Keratinocyte (primary cell): ENCODE measurements at regions not wholly inside any gene's neighbourhood (a gene's known extent, or its start where the extent isn't known, plus 50 kb on each side); places are given as distances from the start of the nearest gene placed in this dataset.

Experiments used
- DNase-seq: peaks from one replicate; pipeline ENCODE4 v3.0.0-alpha.2; 2011; ENCODE audit warnings: low read depth, missing footprints, low spot score
- FAIRE-seq: peaks from 2 replicates; lab custom pipeline; 2011; peaks lifted over from hg19 to GRCh38; lab: Jason Lieb, UNC
- H2AFZ ChIP-seq: 2 replicates; pipeline ENCODE4 v1.6.0; 2012; ENCODE audit warnings: low read length, control low read depth, inconsistent platforms; ENCODE audit not compliant: control insufficient read depth
- H3K27ac ChIP-seq: 2 replicates; pipeline ENCODE4 v1.5.1; 2011; ENCODE audit warnings: low read length; ENCODE audit not compliant: control insufficient read depth, insufficient read depth
- H3K27me3 ChIP-seq: 3 replicates; pipeline ENCODE4 v1.6.0; 2011; ENCODE audit warnings: low read length; ENCODE audit not compliant: control insufficient read depth, insufficient read depth; ENCODE audit errors: extremely low read depth
- H3K36me3 ChIP-seq, 2 experiments: 2 replicates in 1 of 2; 3 replicates in 1 of 2; pipeline ENCODE4 v1.5.1; 2011; ENCODE audit warnings: low read length in 2 of 2, mild to moderate bottlenecking in 1 of 2; ENCODE audit not compliant: control insufficient read depth in 2 of 2, insufficient read depth in 2 of 2; ENCODE audit errors: extremely low read depth in 1 of 2
- H3K4me1 ChIP-seq: 3 replicates; pipeline ENCODE4 v1.5.1; 2011; ENCODE audit warnings: low read length; ENCODE audit not compliant: control insufficient read depth, insufficient read depth; ENCODE audit errors: extremely low read depth
- H3K4me2 ChIP-seq: 3 replicates; pipeline ENCODE4 v1.6.0; 2011; ENCODE audit warnings: low read depth, low read length; ENCODE audit not compliant: control insufficient read depth, insufficient read depth; ENCODE audit errors: extremely low read depth
- H3K4me3 ChIP-seq, 3 experiments: fragments of 200-600 bp in 1 of 3; sonication (generic) in 1 of 3; 2 replicates in 2 of 3; 3 replicates in 1 of 3; pipeline ENCODE4 v1.5.1; 2011 to 2016; ENCODE audit warnings: low read length in 3 of 3, mild to moderate bottlenecking in 3 of 3, control low read depth in 2 of 3, inconsistent platforms in 1 of 3, low read depth in 1 of 3, mixed read lengths in 1 of 3, mixed run types in 1 of 3, moderate library complexity in 1 of 3; ENCODE audit not compliant: control insufficient read depth in 2 of 3, insufficient read depth in 2 of 3; ENCODE audit errors: extremely low read depth in 1 of 3
- H3K79me2 ChIP-seq: 2 replicates; pipeline ENCODE4 v1.6.0; 2012; ENCODE audit warnings: low read length; ENCODE audit not compliant: control insufficient read depth, insufficient read depth
- H3K9ac ChIP-seq: 3 replicates; pipeline ENCODE4 v1.6.0; 2011; ENCODE audit warnings: low read length; ENCODE audit not compliant: control insufficient read depth, insufficient read depth; ENCODE audit errors: extremely low read depth
- H3K9me1 ChIP-seq: 3 replicates; pipeline ENCODE4 v1.6.0; 2011; ENCODE audit warnings: low read length; ENCODE audit not compliant: control insufficient read depth, insufficient read depth; ENCODE audit errors: extremely low read depth
- H3K9me3 ChIP-seq: 2 replicates; pipeline ENCODE4 v1.5.1; 2012; ENCODE audit warnings: low read depth, low read length; ENCODE audit not compliant: control insufficient read depth
- H4K20me1 ChIP-seq: 3 replicates; pipeline ENCODE4 v1.6.0; 2011; ENCODE audit warnings: low read length; ENCODE audit not compliant: control insufficient read depth, insufficient read depth; ENCODE audit errors: extremely low read depth
- EZH2 ChIP-seq: IDR thresholded peaks from one replicate; pipeline ENCODE4 v1.6.1; 2012; ENCODE audit warnings: inconsistent platforms, mild to moderate bottlenecking, low read length, moderate library complexity
- dilution Hi-C: fragments of 300-500 bp; cut with MboI; formaldehyde crosslinking; loops from one replicate; pipeline ENCODE4 v1.7.0; 2020; ENCODE audit warnings: low sequenced_read_pairs; ENCODE audit not compliant: extremely low pct_ligation_motif_present
- TF ChIP-seq, protein P1 (sequence below), 3 experiments: IDR thresholded peaks in 1 of 3; conservative IDR thresholded peaks in 1 of 3; optimal IDR thresholded peaks in 1 of 3; 2 replicates in 2 of 3; 3 replicates in 1 of 3; pipeline versions ENCODE3 to v1.5.1; 2011; ENCODE audit warnings: low read length in 3 of 3, mild to moderate bottlenecking in 3 of 3, moderate library complexity in 2 of 3, control low read depth in 1 of 3, inconsistent platforms in 1 of 3; ENCODE audit not compliant: insufficient read depth in 2 of 3; ENCODE audit errors: extremely low read depth in 1 of 3

DNA sequence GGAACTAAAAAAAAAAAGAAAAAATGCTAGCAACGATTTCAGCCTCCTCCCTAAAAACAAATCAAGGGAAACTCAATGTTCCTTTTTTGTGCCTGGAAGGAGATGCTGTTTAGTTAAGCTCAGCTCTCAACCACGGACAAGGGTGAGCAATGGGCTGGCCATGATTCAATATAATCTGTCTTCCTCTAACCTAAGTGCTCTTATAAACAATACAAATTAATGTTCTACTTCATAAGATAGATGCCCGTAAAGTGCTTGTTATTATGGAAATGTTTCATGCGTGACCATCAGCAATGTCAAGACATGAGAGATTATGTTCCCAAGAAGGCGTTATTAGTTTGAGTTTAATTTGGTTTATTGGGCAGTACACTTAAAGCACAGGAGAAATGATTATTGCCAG is 320.3 kb downstream of the SFMBT2 start:
- H3K4me2 ChIP-seq = no peak overlapping the region
- FAIRE-seq = no peak
- H3K36me3 ChIP-seq = no peaks in the 10 kb centered on the region
- H3K9me1 ChIP-seq = no peaks in the 10 kb centered on the region
- no peak overlapping the region for H3K4me3 ChIP-seq
- no peak for DNase-seq
- no peak overlapping the region for H3K27ac ChIP-seq
- no peaks in the 10 kb centered on the region for H3K9me3 ChIP-seq
- TF ChIP-seq EZH2 = no peak
- TF ChIP-seq, protein P1, sequence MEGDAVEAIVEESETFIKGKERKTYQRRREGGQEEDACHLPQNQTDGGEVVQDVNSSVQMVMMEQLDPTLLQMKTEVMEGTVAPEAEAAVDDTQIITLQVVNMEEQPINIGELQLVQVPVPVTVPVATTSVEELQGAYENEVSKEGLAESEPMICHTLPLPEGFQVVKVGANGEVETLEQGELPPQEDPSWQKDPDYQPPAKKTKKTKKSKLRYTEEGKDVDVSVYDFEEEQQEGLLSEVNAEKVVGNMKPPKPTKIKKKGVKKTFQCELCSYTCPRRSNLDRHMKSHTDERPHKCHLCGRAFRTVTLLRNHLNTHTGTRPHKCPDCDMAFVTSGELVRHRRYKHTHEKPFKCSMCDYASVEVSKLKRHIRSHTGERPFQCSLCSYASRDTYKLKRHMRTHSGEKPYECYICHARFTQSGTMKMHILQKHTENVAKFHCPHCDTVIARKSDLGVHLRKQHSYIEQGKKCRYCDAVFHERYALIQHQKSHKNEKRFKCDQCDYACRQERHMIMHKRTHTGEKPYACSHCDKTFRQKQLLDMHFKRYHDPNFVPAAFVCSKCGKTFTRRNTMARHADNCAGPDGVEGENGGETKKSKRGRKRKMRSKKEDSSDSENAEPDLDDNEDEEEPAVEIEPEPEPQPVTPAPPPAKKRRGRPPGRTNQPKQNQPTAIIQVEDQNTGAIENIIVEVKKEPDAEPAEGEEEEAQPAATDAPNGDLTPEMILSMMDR (optimal IDR thresholded peaks at IDR 0.05 in 1 of 3, IDR thresholded peaks at IDR 0.05 in 1 of 3, conservative IDR thresholded peaks at IDR 0.05 in 1 of 3; ENCODE audit: extremely low read depth in 1 of 3, insufficient read depth in 2 of 3, low read length in 3 of 3) = no peak
- H3K4me1 ChIP-seq = peaks cover 3% of the 10 kb centered on the region
- dilution Hi-C loops = no loop called here
- no peaks in the 10 kb centered on the region for H3K27me3 ChIP-seq
- no peak overlapping the region for H3K9ac ChIP-seq
- no peaks in the 10 kb centered on the region for H4K20me1 ChIP-seq
- H3K79me2 ChIP-seq = no peaks in the 10 kb centered on the region
- no peak overlapping the region for H2AFZ ChIP-seq

DNA sequence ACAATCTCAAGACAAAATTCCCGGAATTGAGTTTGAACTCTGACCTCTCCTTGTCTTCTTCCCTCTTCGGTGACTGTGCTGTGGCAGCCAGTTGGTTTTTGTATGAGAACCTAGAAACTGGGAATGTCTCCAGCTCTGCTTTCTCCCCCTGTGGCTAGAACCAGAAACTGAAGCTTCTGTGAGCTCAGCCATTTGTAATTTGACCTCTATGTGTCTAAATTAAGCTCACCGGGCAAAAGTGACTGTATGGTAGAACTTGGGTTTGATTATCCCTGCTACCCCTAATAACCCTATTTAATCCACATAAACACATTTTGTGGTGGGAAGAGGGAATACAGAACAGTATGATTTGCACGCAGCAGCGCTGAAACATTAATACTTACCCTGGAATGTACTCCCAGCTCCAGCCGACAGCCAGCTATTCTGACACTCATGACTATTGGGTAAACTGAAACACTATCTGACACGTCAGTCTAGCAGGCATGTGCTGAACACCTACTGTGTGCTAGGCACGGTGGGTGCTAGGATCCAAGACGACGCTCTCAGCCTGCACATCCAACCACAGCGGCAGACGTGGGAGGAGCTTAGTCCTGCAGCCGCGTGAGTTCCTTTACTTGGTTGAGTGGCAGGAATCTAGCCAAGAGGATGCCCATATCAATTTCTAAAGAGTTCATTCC is 324.8 kb downstream of the SFMBT2 start:
- H3K36me3 ChIP-seq = no peaks in the 10 kb centered on the region
- no peaks in the 10 kb centered on the region for H3K4me1 ChIP-seq
- no peak overlapping the region for H3K9ac ChIP-seq
- H3K4me2 ChIP-seq = no peak overlapping the region
- dilution Hi-C loops = no loop called here
- no peak for FAIRE-seq
- no peak for DNase-seq
- H3K4me3 ChIP-seq = no peak overlapping the region
- no peak overlapping the region for H3K27ac ChIP-seq
- no peaks in the 10 kb centered on the region for H3K9me1 ChIP-seq
- no peaks in the 10 kb centered on the region for H3K9me3 ChIP-seq
- TF ChIP-seq EZH2 = no peak
- TF ChIP-seq, protein P1 (optimal IDR thresholded peaks at IDR 0.05 in 1 of 3, IDR thresholded peaks at IDR 0.05 in 1 of 3, conservative IDR thresholded peaks at IDR 0.05 in 1 of 3; ENCODE audit: extremely low read depth in 1 of 3, insufficient read depth in 2 of 3, low read length in 3 of 3) = no peak
- peaks cover 3% of the 10 kb centered on the region for H3K27me3 ChIP-seq
- no peaks in the 10 kb centered on the region for H4K20me1 ChIP-seq
- no peaks in the 10 kb centered on the region for H3K79me2 ChIP-seq
- H2AFZ ChIP-seq = no peak overlapping the region
